Astrocyte (in vitro differentiated cells and primary cell): ENCODE measurements at regions not wholly inside any gene's neighbourhood (a gene's known extent, or its start where the extent isn't known, plus 50 kb on each side); places are given as distances from the start of the nearest gene placed in this dataset.

Experiments
- DNase-seq: peaks from one replicate; pipeline ENCODE4 v3.0.0-alpha.2; 2010; ENCODE audit warnings: low read depth
- FAIRE-seq: peaks from 2 replicates; lab custom pipeline; 2011; peaks lifted over from hg19 to GRCh38; lab: Jason Lieb, UNC
- H2AFZ ChIP-seq: 2 replicates; pipeline ENCODE4 v1.6.0; 2012; ENCODE audit warnings: low read depth, low read length, inconsistent platforms
- H3K27ac ChIP-seq: 2 replicates; pipeline ENCODE4 v1.5.1; 2011; ENCODE audit warnings: low read depth, low read length, inconsistent platforms
- H3K27me3 ChIP-seq: 2 replicates; pipeline ENCODE4 v1.6.0; 2011; ENCODE audit warnings: low read length, inconsistent platforms; ENCODE audit not compliant: insufficient read depth
- H3K36me3 ChIP-seq: 2 replicates; pipeline ENCODE4 v1.5.1; 2011; ENCODE audit warnings: low read length, inconsistent platforms; ENCODE audit not compliant: insufficient read depth
- H3K4me1 ChIP-seq: 2 replicates; pipeline ENCODE4 v1.5.1; 2011; ENCODE audit warnings: low read length, inconsistent platforms; ENCODE audit not compliant: insufficient read depth
- H3K4me2 ChIP-seq: 2 replicates; pipeline ENCODE4 v1.6.0; 2012; ENCODE audit warnings: low read length, inconsistent platforms
- H3K4me3 ChIP-seq: 2 replicates; pipeline ENCODE4 v1.5.1; 2011; ENCODE audit warnings: low read depth, mild to moderate bottlenecking, low read length, inconsistent platforms; ENCODE audit not compliant: insufficient read depth
- H3K79me2 ChIP-seq: 2 replicates; pipeline ENCODE4 v1.6.0; 2012; ENCODE audit warnings: mild to moderate bottlenecking, low read length, inconsistent platforms; ENCODE audit not compliant: insufficient read depth
- H3K9ac ChIP-seq: 2 replicates; pipeline ENCODE4 v1.6.0; 2012; ENCODE audit warnings: mild to moderate bottlenecking, low read length, inconsistent platforms
- H3K9me3 ChIP-seq: 2 replicates; pipeline ENCODE4 v1.5.1; 2012; ENCODE audit warnings: low read depth, mild to moderate bottlenecking, low read length, inconsistent platforms; ENCODE audit not compliant: insufficient read depth
- H4K20me1 ChIP-seq: 2 replicates; pipeline ENCODE4 v1.6.0; 2012; ENCODE audit warnings: low read length, inconsistent platforms; ENCODE audit not compliant: insufficient read depth
- H3K27ac Mint-ChIP-seq: one replicate; pipeline ENCODE4 v1.8.0; 2021; ENCODE audit warnings: mild to moderate bottlenecking, mixed read lengths; ENCODE audit not compliant: unreplicated experiment
- H3K27me3 Mint-ChIP-seq: one replicate; pipeline ENCODE4 v1.8.0; 2021; ENCODE audit warnings: low read depth, mixed read lengths; ENCODE audit not compliant: unreplicated experiment
- H3K36me3 Mint-ChIP-seq: one replicate; pipeline ENCODE4 v1.8.0; 2021; ENCODE audit warnings: low read depth, mixed read lengths; ENCODE audit not compliant: unreplicated experiment
- H3K4me1 Mint-ChIP-seq: one replicate; pipeline ENCODE4 v1.8.0; 2021; ENCODE audit warnings: low read depth, mixed read lengths; ENCODE audit not compliant: unreplicated experiment
- H3K4me3 Mint-ChIP-seq: one replicate; pipeline ENCODE4 v1.8.0; 2021; ENCODE audit warnings: mild to moderate bottlenecking, moderate library complexity, mixed read lengths; ENCODE audit not compliant: unreplicated experiment
- H3K9me3 Mint-ChIP-seq: one replicate; pipeline ENCODE4 v1.8.0; 2021; ENCODE audit warnings: mild to moderate bottlenecking, mixed read lengths; ENCODE audit not compliant: unreplicated experiment
- CTCF ChIP-seq: IDR thresholded peaks from 2 replicates; pipeline ENCODE4 v1.5.1; 2011; ENCODE audit warnings: low read depth, mild to moderate bottlenecking, inconsistent platforms, low read length, moderate library complexity; ENCODE audit not compliant: insufficient read depth
- EZH2 ChIP-seq: IDR thresholded peaks from 2 replicates; pipeline ENCODE4 v1.6.1; 2012; ENCODE audit warnings: mild to moderate bottlenecking, low read length, inconsistent platforms; ENCODE audit not compliant: insufficient read depth

- FAIRE-seq: no peak
- no peak overlapping the region for H3K4me2 ChIP-seq
- H3K4me3 Mint-ChIP-seq: no peak overlapping the region
These were observed 650.7 kb downstream of the INHBA start for GRCh38 chr7:41052201-41052600.

DNA sequence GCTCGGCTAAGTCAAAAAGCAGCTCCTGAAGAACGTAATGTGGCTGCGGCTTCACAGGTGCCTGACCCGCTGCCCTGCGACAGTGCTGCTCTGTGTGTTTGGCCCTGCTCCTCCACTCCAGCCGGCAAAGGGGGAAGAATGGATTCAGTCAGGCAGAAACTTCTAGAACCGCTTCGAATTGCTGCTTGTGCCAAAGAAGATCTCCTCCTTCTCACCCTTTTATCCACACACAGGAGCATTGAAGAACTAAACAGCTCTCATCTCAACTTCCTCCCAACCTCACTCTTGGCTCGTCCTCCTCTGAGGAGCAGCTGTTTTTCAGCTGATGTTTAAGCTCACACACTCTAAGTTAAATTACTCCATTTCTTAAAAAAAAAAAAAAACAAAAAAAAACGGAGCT lies 651.4 kb downstream of the INHBA start:
- peak overlapping the region; percentile 19 for H2AFZ ChIP-seq
- H3K27me3 Mint-ChIP-seq: no peaks in the 10 kb centered on the region

More at GRCh38 chr7:41052201-41052600, 650.7 kb downstream of the INHBA start:
- Mint-ChIP-seq H3K9me3 (peaks cover 13% of the 10 kb centered on the region), H3K36me3 (no peaks in the 10 kb centered on the region), H3K27me3 (no peaks in the 10 kb centered on the region), H3K4me1 (peaks cover 21% of the 10 kb centered on the region), H3K27ac (no peak overlapping the region)
- Histone ChIP-seq H3K4me1 (peaks cover 8% of the 10 kb centered on the region), H3K4me3 (no peak overlapping the region), H3K9ac (no peak overlapping the region), H4K20me1 (no peaks in the 10 kb centered on the region), H3K27me3 (no peaks in the 10 kb centered on the region), H3K27ac (no peak overlapping the region), H3K9me3 (no peaks in the 10 kb centered on the region), H2AFZ (no peak overlapping the region), H3K36me3 (no peaks in the 10 kb centered on the region), H3K79me2 (no peaks in the 10 kb centered on the region)
- DNase-seq: no peak
- TF ChIP-seq EZH2: no peak
- TF ChIP-seq CTCF: no peak

More for the DNA sequence above, 651.4 kb downstream of the INHBA start:
- H3K4me3 ChIP-seq: no peak overlapping the region
- H3K9me3 Mint-ChIP-seq: peaks cover 8% of the 10 kb centered on the region
- H3K9me3 ChIP-seq: no peaks in the 10 kb centered on the region
- H3K27ac ChIP-seq: no peak overlapping the region
- DNase-seq (peak; percentile 34), FAIRE-seq (no peak)
- H3K27ac Mint-ChIP-seq: no peak overlapping the region
- H3K4me1 Mint-ChIP-seq: peaks cover 27% of the 10 kb centered on the region
- H3K4me3 Mint-ChIP-seq: no peak overlapping the region
- TF ChIP-seq CTCF (no peak), EZH2 (no peak)
- H3K36me3 Mint-ChIP-seq: no peaks in the 10 kb centered on the region
- no peak overlapping the region for H3K4me2 ChIP-seq
- H3K4me1 ChIP-seq: peaks cover 15% of the 10 kb centered on the region
- no peaks in the 10 kb centered on the region for H4K20me1 ChIP-seq
- H3K79me2 ChIP-seq: no peaks in the 10 kb centered on the region
- H3K27me3 ChIP-seq: no peaks in the 10 kb centered on the region
- no peaks in the 10 kb centered on the region for H3K36me3 ChIP-seq
- H3K9ac ChIP-seq: no peak overlapping the region
